ENCODE measurements at regions not wholly inside any gene's neighbourhood (a gene's known extent, or its start where the extent isn't known, plus 50 kb on each side); places are given as distances from the start of the nearest gene placed in this dataset.

DNA sequence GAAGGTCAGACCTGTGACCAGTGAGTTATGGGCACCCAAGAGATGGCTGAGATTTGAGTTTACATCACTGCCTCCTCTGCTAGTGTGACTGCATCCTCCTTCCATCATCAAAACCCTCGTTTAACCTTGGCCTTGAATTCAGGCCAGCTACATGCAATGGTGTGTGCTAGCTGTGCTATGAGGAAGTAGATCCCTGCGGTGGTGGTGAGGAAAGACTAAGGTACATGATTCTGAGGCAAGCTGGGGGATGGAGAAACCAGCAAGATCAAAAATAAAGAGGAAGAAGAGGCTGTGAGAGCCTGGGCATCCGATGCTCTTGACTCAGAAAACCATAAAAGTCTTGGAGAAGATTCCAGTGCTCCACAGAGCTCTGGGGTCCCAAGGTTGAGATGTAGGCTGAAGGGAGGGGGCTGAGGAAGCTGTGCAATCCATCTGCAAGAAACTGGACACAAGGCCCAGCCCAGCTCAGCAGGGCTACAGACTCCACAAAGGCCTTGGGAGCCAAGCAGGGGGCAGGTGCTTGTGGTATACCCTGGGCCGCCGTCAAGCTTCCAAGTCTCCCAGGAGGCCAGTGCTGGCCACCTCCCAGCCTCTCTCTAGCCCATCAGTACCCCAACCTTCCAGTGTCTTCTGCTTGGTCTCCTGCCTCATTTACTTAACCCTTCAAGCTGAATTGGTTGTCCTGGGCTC lies 774.8 kb downstream of the VRK1 start:
- DNase-seq (ENCODE audit: low spot score) = no peak
- intact Hi-C loops (cut with DNase I) = no loop called here

DNA sequence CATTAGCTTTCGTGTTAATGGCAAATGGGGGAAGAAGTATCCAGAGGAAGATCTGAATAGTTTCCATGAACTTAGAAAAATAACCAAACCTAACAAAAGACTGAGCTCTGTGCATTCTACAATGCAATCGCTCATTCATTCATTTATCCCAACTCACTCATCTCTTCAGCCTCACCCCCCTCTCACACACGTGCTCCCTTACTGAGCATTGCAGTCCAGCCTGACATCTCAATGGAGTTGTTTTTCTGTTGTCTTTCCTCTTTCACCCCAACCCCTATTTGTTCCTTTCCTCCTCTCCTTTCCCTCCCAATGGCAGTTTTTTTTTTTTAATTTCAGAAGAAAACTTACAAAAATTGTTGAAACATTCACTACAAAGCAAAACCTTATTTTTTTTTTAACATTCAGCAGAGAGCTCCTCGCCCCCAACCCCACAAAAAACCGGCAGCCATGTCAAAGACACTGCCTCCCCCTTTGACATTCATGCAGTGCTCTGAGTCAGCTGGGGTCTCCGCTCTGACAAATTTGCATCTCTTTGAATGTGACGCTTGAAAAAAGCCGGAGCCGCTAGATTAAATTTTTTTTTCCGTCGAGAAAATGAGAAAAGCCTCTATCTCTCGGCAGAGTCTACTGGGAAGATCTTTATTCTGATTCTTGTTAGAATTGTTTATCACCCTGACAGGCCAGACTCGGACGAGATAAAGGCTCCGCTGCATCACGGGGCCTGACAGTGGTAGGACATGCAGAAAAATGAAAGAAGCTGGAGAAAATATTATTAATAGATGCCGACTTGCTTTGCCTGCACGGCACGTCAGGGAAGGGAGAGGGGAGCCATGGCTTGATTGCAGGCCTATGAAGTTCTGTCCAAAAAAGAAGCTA lies 775.6 kb downstream of the VRK1 start:
- DNase-seq (ENCODE audit: low spot score) = no peak
- intact Hi-C loops (cut with DNase I) = no loop called here

DNA sequence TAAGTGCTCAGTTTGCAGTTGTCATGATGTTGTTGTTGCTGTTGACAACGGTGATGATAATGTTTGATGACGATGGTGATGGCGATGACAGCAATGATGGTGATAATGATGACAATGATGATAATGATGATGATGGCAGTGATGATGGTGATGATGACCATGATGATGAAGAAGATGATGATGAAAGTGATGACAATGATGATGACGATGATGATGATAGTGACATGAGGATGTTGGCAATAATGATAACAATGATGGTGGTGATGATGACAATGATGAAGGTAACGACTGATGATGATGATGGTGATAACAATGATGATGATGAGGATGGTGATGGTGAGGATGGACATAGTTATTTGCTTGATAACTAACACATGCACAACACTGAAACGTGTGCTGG lies 778.5 kb downstream of the VRK1 start:
- intact Hi-C loops (cut with DNase I) = no loop called here
- DNase-seq (ENCODE audit: low spot score) = no peak

DNA sequence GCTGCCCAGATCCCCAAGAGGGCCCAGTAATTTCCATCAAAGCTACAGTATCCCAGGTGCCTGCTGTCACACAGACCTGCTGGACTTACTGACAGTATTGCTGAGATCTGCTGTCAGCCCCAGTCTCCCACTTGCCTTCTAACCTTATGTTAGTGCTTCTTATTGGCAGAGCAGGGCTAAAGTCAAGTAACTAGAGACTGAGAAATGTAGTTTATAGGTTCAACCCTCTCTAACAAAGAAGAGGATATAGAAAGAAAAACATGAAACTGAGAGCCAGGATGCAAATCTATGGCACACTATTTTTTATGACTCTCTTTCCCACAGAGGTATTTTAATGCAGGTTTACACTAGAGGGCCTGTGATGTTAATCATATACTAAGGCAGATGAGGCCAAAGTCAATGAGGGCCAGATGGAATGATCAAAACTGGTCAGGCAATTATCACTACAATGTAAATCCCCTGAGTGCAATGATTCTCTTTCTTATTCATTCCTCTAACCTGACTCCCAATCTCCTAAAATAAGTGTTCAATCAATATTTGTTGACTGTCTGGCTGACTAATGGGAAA lies 781.9 kb downstream of the VRK1 start:
- intact Hi-C loops (cut with DNase I) = no loop called here

DNA sequence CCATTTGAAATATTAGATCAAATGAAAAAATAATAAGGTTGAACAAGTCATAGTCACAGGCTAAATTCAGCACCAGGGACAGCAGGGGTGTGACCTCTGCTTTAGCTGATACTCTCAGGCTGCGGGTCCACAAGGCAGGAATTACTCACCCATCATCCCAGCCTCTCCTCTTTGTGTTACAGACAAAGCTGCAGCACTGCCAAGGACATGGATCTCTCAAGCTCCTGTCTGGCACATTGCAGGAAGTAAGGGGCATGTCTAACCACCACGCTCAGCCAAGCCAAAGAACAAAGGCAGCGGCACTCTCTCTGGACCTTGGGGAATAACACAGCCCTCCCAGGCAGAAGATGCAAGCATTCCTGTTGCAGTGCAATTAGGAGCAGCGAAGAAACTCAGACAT lies 783.8 kb downstream of the VRK1 start:
- DNase-seq (ENCODE audit: low spot score) = no peak
- intact Hi-C loops (cut with DNase I) = no loop called here

More for the DNA sequence above, 781.9 kb downstream of the VRK1 start:
- no peak for DNase-seq (ENCODE audit: low spot score)

DNA sequence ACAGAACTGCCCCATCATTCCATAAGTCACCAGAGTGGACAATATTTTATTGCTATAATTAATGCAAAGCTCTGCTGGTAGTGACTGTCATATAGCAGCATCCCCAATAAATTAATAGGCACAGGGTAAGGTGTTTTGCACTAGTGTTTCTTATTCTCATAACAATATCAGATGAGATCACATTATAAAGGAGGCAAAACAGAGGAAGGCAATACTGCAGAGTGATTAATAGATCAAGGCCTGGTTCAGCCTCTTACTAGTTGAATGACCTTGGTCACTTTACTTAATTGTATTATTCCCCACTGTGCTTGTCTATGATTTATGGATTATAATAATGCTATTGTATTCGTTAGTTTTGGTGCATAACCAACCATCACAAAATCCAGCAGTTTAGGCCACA lies 784.8 kb downstream of the VRK1 start:
- no peak for DNase-seq (ENCODE audit: low spot score)
- intact Hi-C loops (cut with DNase I) = no loop called here

DNA sequence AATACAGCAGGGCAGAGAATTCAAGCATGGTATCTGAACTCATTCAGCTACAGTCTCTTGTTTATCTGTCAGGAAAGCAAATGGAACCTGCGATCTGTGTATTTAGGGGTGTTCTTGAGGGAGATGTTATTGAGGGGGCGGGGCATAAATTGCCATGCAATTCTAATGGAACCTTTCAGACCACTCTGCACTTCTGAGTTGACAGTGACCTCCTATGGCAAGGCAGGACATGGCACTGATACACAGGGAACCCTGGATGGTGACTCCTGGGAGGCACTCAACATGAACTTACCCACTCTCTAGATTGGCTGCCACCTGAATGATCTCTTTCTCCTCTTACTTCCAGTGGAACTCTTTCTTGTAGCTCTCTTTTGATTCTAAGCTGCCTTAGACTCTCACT lies 787.3 kb downstream of the VRK1 start:
- intact Hi-C loops (cut with DNase I) = no loop called here

DNA sequence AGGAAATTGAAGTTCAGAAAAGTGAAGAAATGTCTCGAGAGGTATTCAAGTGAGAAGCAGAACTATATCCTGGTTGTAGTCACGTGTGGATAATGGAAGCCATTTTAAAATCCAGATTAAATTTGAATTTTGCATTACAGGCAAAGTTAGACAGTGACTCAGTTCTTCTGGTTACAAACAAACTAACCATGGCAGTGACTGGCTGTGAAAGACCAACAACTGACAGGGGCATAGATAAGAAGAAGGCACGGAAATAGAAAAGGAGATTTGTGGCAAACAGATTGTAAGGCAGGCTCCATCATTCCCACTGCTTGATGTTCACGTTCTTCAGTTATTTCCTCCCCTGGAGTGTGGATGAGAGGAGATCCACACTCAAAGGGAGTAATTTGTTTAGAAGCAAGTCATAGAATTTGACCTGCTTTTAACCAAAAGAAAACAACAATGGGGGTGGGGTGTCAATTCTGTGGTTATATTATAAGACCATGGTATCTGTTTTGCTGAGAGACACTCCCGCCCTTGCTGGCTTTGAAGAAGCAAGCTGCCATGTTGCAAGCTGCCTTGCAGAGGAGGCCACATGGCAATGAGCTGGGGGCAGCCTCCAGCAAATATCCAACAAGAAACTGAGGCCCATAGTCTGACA lies 795.3 kb downstream of the VRK1 start:
- intact Hi-C loops (cut with DNase I) = no loop called here

More for the DNA sequence above, 787.3 kb downstream of the VRK1 start:
- DNase-seq (ENCODE audit: low spot score) = no peak

DNA sequence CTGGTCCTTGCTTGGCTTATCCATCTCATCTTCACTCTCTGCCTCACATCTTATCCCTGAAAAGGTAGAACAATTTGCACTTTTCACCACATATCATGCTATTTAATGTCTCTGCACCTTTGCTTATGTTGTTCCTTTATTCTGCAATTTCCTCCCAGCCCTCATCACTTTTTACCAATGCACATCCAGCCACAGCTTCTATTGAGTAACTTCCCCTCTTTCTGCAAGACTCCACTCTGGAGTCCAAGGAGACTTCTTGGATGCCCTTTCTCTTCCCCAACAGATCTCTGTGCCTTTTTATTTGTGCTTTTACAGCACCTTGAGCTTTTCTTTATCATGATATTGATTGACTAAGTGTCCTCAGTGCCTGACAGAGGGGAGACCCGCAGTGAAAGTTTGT lies 797.1 kb downstream of the VRK1 start:
- intact Hi-C loops (cut with DNase I) = no loop called here
- DNase-seq (ENCODE audit: low spot score) = no peak

More for the DNA sequence above, 795.3 kb downstream of the VRK1 start:
- DNase-seq (ENCODE audit: low spot score) = no peak

DNA sequence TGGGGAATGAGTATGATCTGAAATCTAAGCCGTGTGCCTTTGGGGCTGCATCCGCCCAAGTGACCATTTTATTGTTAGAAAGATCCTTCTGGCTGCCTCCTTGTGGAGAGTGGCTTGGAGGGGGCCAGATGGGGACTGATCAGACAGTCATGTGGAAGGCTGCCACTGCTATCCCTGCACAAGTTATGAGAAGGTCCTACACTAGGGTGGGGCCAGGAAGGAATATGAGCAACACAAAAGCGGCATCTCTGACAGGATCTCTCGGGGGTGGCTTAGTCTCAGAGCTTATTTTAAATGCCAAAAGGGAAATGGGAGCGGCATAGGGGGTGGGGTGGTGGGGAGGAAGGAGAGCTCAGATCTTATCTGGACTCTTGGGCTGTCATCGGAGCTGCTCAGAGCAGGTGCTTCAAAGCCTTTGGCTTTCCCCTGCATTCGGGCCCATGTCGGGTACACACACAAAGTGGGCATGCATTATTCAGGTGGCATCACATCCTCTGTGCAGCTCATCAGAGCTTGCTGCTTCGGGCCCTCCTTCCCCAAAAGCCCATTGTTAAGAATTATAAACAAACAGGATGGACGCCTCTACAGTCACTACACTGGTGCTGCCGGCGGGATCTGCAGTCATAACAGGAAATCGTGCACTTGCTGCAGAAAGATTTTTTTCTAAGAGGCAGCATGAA lies 805.4 kb downstream of the VRK1 start:
- intact Hi-C loops (cut with DNase I) = no loop called here
- DNase-seq (ENCODE audit: low spot score) = no peak

DNA sequence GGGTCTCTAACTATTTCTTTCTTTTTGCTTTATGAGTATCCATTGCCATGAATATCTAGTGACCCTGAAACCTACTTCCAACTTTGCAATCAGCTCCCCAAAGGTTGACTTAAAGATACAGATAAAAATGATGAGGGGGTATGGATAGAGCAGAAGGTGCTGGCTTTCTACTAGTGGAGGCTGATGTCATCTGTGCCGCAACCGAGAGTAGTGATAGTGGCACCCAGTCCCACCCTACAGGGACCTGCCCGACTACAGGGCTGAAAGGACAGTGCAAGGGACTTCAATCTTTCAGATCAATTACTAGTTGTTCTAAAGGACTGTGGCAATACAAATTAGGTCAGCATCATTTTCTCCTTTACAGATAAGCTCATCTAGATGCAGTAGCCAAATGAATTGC lies 806.0 kb downstream of the VRK1 start:
- intact Hi-C loops (cut with DNase I) = no loop called here
- no peak for DNase-seq (ENCODE audit: low spot score)

DNA sequence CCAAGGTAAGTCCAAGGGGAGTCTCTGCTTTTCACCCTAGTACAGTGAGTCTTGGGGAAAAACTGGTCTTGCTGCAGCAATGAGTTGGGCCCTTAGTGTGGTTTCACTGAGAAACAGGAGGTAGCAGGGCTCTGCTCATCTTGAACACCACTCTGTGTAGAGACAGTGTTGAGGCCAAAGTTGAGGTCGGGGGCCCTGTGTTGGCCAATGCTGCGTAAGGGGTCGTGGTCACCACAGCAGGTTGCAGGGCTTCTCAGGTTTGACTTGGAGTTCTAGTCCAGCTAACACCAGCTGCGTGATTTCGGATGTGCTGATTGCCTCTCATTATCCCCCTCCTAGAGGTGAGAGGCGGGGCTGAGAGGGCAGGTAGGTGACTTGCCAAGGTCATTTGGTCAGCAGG lies 807.5 kb downstream of the VRK1 start:
- intact Hi-C loops (cut with DNase I) = no loop called here
- DNase-seq (ENCODE audit: low spot score) = no peak

DNA sequence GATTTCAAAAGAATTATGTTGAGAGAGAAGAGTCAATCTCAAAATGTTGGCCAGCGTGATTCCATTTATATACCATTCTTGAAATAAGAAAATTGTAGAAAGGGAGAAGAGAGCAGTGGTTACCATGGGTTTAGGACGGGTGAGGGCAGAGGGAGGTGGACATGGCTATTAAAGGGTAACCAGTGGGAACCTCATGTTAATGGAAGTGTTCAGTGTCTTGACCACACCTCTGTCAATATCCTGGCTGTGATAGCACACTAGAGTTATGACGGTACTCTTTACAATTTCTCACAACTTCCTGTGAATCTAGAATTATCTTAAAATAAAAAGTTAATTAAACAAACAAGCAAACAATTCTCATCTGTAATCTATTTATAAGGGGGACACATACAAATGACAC lies 821.2 kb downstream of the VRK1 start:
- no peak for DNase-seq (ENCODE audit: low spot score)
- intact Hi-C loops (cut with DNase I) = no loop called here

DNA sequence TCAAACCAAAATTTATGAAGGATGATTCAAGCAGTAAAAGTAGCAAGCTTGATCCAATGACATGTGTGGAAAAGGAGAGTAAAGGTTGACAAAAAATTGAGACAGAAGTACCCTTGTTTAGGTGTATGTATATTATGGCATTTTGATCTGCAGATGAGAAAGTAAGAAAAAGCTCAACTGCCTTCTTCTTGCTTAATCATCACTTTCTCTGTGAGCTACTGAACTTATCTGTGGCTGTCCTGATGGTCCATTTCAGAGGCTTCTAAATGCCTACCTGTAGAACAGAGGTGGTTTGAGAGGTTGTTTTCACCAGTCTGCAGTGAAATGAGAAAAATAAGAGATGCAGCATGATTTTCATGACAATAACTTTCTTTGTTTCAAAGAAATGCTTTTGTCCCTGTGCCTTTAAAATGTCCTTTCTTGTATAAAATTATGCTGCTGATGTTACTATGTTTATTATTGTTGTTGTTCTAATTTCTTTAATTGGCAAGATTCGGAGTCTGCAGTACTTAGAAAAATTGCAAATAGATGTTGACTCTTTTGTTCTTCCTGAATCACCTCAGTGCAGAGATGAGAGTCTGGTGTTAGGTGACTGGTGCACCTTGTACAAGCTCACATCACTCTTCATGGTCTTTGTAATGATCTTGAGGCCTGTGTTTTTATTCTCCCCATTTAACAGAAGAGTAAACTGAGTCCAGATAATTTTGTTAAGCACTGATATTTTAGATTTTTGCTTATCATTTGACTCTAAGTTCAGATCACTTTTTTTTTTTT lies 821.9 kb downstream of the VRK1 start:
- DNase-seq (ENCODE audit: low spot score) = no peak
- intact Hi-C loops (cut with DNase I) = no loop called here

DNA sequence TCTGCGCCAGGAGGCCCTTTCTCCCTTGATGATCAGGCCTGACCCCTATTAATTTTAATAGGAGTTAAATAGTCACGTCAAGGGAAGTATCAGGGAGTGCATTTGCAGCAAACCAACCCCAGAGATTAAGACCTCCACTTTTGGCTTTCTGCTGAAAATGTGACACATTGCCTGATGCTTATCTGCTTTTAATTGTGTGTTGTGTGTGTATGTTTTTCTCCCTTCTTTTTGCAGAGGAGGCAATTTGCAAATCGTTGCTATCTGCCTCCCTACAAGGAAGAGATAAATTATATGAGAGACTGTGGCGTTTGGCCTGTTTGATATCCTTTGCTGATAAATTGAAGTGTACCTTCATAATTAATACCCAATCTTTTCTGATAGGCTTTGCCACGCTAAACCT lies 822.9 kb downstream of the VRK1 start:
- DNase-seq (ENCODE audit: low spot score) = no peak
- intact Hi-C loops (cut with DNase I) = no loop called here

DNA sequence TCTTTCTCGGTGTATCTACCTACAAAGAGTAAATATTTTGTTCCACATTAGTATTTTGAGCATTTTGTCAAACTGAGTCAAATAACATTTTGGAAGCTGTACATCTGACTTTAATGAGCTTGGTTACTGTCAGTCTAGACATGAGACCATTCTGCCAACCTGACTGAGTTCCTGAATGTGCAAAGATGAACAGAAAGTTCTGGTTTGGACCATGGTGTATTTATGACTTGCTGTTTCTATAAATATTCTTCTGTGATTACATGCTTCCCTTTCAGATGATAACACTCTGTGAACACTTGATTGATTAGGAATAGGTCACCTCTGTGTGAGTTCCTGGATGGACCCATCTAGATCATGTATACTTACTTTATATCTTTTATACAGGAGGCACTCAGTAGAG lies 827.8 kb downstream of the VRK1 start:
- intact Hi-C loops (cut with DNase I) = no loop called here
- no peak for DNase-seq (ENCODE audit: low spot score)

DNA sequence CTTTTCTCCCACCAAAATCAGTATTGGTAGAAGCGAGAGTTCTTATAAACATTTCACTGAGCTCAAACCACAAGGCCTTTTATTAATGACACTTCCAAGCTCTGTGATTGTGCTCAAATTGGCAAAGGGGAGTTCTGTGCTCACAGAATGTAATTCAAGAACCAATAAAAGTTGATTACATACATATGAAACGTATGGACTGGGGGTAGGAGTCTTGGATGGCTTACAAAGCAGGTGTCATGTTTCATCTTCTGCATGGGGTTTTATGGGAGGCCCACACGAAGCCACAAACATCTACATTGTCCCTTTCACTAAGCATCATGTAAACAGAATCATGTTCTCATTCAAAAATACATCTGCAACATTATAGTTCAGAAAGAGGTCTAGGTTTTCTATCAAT lies 828.3 kb downstream of the VRK1 start:
- no peak for DNase-seq (ENCODE audit: low spot score)
- intact Hi-C loops (cut with DNase I) = no loop called here

DNA sequence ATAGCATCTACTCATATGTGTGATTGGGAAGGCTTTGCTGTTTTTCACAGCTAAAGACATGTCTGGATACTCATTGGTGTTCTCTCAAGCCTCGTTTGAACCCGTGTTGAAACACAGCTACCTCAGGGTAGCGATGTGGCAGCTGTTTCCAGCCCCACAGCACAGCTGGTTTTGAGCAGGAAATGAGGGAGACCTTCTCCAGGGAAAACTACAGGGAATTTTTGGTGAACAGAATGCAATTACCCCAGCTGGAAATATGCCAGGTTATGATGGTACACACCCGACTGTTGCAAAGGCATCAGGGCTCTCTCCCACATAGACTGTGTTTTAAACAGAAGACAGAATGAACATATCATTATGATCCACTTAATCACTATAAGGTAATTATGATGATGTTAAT lies 828.9 kb downstream of the VRK1 start:
- intact Hi-C loops (cut with DNase I) = no loop called here
- no peak for DNase-seq (ENCODE audit: low spot score)

DNA sequence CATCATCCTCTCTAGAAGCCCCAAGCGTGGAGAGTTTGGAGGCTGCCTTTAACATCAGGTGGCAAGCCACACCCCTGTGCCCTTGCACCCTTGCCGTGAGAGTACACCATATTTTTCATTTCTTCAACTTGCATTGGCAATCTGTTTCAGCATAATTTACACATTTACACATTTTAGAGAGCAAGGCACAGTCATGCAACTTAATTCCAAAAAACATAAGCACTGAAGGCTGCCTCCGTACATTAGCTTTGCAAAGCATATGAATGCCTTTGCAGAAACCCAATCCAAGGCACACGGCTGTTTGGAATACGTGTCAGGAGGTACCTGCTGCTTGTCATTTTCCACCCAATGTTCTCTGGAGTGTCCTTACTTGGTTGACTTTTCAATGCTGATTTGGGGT lies 833.1 kb downstream of the VRK1 start:
- no peak for DNase-seq (ENCODE audit: low spot score)
- intact Hi-C loops (cut with DNase I) = no loop called here
